Stimulated activated CD8-positive, alpha-beta memory T cell treated with anti-CD3 and anti-CD28 coated beads, Interleukin-15, amount 100 ng/mL, for 24 hours (primary cell): ENCODE measurements at regions not wholly inside any gene's neighbourhood (a gene's known extent, or its start where the extent isn't known, plus 50 kb on each side); places are given as distances from the start of the nearest gene placed in this dataset.

Experiments used
- DNase-seq: peaks from one replicate; pipeline ENCODE4 v3.0.0-alpha.2; 2020; ENCODE audit warnings: low read depth

DNA sequence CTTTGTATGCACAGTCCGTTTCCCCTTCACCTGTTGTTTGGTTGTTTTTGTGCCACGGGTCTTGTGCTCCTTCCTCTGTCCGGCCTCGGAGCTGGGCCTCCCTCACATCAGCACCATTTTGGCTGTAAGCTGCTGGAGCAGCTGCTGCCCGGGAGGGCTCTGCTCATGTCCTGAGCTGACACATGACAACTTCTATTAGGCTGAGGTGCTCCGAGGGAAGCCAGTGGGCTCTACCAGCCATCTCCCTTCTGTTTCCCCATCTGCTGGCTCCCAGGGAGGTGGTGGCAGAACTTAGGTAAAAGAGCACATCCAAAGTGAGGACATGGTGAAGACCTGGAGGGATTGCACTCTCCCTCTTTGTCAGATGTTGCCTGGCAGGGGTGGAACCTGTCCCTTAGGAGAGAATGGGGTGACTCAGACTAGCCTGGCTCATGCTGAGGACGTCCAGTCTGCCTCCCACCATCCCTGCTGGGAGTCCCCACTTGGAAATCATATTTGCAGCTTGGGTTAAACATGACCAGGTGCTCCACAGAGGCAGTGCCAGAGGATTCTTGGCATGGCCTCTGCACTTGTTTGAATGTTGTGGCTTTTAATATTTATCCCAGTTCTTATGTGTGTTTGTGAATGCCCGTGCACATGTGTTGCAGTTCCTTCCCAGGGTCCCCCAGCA lies 49.8 kb upstream of the TNP1 start:
- DNase-seq: no peak
